H1 (cell line): ENCODE measurements at regions not wholly inside any gene's neighbourhood (a gene's known extent, or its start where the extent isn't known, plus 50 kb on each side); places are given as distances from the start of the nearest gene placed in this dataset.

Source experiments
- CEBPB ChIP-seq: IDR thresholded peaks from 2 replicates; pipeline ENCODE4 v1.6.1; 2012; ENCODE audit warnings: low read depth, low read length
- EGR1 ChIP-seq: IDR thresholded peaks from 2 replicates; pipeline ENCODE4 v1.6.1; 2011; ENCODE audit warnings: low read depth, low read length, borderline replicate concordance
- EP300 ChIP-seq, 2 experiments: IDR thresholded peaks; 1 replicate in 1 of 2; 2 replicates in 1 of 2; pipeline ENCODE4 v1.6.1; 2011 to 2012; ENCODE audit warnings: low read depth in 2 of 2, low read length in 2 of 2, mild to moderate bottlenecking in 2 of 2, borderline replicate concordance in 1 of 2, inconsistent platforms in 1 of 2, moderate library complexity in 1 of 2
- MAFK ChIP-seq: IDR thresholded peaks from 2 replicates; pipeline ENCODE4 v1.6.1; 2012; ENCODE audit warnings: low read depth, mild to moderate bottlenecking, improper control_type of control experiment, low read length
- POLR2AphosphoS5 ChIP-seq: IDR thresholded peaks from 2 replicates; pipeline ENCODE4 v1.6.1; 2011; ENCODE audit warnings: low read depth, low read length
- RAD21 ChIP-seq, 2 experiments: IDR thresholded peaks in 1 of 2; conservative IDR thresholded peaks in 1 of 2; 2 replicates each; pipeline ENCODE4 v1.6.1; 2011; ENCODE audit warnings: low read depth in 2 of 2, low read length in 2 of 2, improper control_type of control experiment in 1 of 2, inconsistent platforms in 1 of 2, mild to moderate bottlenecking in 1 of 2, moderate library complexity in 1 of 2
- RFX5 ChIP-seq: IDR thresholded peaks from 2 replicates; pipeline ENCODE4 v1.6.1; 2011; ENCODE audit warnings: low read depth, low read length, improper control_type of control experiment, borderline replicate concordance
- RXRA ChIP-seq: IDR thresholded peaks from 2 replicates; pipeline ENCODE4 v1.6.1; 2011; ENCODE audit warnings: low read depth, mild to moderate bottlenecking, low read length, moderate library complexity; ENCODE audit not compliant: insufficient read depth
- TEAD4 ChIP-seq: IDR thresholded peaks from 2 replicates; pipeline ENCODE4 v1.6.1; 2012; ENCODE audit warnings: low read depth, low read length, inconsistent platforms, mixed read lengths
- TF ChIP-seq, protein P1 (sequence below): fragments of 300-600 bp; sonication (generic); IDR thresholded peaks from 2 replicates; pipeline ENCODE4 v1.7.1; 2012; ENCODE audit warnings: low read length, moderate library complexity, mild to moderate bottlenecking, inconsistent platforms; ENCODE audit not compliant: insufficient replicate concordance
- TF ChIP-seq, protein P2 (sequence below): IDR thresholded peaks from 2 replicates; pipeline ENCODE4 v1.6.1; 2011; ENCODE audit warnings: low read length, improper control_type of control experiment

DNA sequence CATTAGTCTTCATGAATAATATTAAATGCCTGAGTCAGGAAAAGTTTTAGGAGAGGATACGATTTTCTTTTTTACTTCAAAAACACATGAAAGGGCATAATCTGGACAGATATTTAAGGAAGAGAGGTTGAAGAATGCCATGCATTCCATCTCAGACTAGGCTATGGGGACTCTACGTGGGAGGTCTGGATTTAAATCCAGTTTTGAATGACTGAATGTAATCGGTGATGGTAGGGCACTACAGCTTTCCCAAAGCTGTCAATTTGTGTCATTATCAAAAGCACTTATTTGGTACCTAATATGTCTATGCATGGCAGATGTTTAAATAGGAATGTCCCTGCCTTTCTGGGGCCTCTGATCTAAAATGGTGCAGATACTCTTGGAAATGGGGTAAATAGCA lies 59.3 kb upstream of the RPL34 start (continued):
- TF ChIP-seq, protein P1, sequence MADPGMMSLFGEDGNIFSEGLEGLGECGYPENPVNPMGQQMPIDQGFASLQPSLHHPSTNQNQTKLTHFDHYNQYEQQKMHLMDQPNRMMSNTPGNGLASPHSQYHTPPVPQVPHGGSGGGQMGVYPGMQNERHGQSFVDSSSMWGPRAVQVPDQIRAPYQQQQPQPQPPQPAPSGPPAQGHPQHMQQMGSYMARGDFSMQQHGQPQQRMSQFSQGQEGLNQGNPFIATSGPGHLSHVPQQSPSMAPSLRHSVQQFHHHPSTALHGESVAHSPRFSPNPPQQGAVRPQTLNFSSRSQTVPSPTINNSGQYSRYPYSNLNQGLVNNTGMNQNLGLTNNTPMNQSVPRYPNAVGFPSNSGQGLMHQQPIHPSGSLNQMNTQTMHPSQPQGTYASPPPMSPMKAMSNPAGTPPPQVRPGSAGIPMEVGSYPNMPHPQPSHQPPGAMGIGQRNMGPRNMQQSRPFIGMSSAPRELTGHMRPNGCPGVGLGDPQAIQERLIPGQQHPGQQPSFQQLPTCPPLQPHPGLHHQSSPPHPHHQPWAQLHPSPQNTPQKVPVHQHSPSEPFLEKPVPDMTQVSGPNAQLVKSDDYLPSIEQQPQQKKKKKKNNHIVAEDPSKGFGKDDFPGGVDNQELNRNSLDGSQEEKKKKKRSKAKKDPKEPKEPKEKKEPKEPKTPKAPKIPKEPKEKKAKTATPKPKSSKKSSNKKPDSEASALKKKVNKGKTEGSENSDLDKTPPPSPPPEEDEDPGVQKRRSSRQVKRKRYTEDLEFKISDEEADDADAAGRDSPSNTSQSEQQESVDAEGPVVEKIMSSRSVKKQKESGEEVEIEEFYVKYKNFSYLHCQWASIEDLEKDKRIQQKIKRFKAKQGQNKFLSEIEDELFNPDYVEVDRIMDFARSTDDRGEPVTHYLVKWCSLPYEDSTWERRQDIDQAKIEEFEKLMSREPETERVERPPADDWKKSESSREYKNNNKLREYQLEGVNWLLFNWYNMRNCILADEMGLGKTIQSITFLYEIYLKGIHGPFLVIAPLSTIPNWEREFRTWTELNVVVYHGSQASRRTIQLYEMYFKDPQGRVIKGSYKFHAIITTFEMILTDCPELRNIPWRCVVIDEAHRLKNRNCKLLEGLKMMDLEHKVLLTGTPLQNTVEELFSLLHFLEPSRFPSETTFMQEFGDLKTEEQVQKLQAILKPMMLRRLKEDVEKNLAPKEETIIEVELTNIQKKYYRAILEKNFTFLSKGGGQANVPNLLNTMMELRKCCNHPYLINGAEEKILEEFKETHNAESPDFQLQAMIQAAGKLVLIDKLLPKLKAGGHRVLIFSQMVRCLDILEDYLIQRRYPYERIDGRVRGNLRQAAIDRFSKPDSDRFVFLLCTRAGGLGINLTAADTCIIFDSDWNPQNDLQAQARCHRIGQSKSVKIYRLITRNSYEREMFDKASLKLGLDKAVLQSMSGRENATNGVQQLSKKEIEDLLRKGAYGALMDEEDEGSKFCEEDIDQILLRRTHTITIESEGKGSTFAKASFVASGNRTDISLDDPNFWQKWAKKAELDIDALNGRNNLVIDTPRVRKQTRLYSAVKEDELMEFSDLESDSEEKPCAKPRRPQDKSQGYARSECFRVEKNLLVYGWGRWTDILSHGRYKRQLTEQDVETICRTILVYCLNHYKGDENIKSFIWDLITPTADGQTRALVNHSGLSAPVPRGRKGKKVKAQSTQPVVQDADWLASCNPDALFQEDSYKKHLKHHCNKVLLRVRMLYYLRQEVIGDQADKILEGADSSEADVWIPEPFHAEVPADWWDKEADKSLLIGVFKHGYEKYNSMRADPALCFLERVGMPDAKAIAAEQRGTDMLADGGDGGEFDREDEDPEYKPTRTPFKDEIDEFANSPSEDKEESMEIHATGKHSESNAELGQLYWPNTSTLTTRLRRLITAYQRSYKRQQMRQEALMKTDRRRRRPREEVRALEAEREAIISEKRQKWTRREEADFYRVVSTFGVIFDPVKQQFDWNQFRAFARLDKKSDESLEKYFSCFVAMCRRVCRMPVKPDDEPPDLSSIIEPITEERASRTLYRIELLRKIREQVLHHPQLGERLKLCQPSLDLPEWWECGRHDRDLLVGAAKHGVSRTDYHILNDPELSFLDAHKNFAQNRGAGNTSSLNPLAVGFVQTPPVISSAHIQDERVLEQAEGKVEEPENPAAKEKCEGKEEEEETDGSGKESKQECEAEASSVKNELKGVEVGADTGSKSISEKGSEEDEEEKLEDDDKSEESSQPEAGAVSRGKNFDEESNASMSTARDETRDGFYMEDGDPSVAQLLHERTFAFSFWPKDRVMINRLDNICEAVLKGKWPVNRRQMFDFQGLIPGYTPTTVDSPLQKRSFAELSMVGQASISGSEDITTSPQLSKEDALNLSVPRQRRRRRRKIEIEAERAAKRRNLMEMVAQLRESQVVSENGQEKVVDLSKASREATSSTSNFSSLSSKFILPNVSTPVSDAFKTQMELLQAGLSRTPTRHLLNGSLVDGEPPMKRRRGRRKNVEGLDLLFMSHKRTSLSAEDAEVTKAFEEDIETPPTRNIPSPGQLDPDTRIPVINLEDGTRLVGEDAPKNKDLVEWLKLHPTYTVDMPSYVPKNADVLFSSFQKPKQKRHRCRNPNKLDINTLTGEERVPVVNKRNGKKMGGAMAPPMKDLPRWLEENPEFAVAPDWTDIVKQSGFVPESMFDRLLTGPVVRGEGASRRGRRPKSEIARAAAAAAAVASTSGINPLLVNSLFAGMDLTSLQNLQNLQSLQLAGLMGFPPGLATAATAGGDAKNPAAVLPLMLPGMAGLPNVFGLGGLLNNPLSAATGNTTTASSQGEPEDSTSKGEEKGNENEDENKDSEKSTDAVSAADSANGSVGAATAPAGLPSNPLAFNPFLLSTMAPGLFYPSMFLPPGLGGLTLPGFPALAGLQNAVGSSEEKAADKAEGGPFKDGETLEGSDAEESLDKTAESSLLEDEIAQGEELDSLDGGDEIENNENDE, result no peak
- TF ChIP-seq TEAD4 (no peak), EGR1 (no peak), CEBPB (no peak), MAFK (no peak), RXRA (no peak), RAD21 (IDR thresholded peaks at IDR 0.05 in 1 of 2, conservative IDR thresholded peaks at IDR 0.05 in 1 of 2; ENCODE audit: low read depth in 2 of 2, low read length in 2 of 2) (no peak), EP300 (IDR thresholded peaks at IDR 0.05; ENCODE audit: borderline replicate concordance in 1 of 2, low read depth in 2 of 2, low read length in 2 of 2) (no peak), RFX5 (no peak), POLR2AphosphoS5 (no peak)
- TF ChIP-seq, protein P2, sequence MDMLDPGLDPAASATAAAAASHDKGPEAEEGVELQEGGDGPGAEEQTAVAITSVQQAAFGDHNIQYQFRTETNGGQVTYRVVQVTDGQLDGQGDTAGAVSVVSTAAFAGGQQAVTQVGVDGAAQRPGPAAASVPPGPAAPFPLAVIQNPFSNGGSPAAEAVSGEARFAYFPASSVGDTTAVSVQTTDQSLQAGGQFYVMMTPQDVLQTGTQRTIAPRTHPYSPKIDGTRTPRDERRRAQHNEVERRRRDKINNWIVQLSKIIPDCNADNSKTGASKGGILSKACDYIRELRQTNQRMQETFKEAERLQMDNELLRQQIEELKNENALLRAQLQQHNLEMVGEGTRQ, result no peak
